UCSD-AML1 (cell line): ENCODE measurements at regions not wholly inside any gene's neighbourhood (a gene's known extent, or its start where the extent isn't known, plus 50 kb on each side); places are given as distances from the start of the nearest gene placed in this dataset.
A peak's percentile ranks its signal among the peaks of the same experiment; 100 is the strongest.

ENCODE experiments used
- DNase-seq: peaks from one replicate; lab custom pipeline; 2025; ENCODE audit not compliant: unreplicated experiment; lab: John Stamatoyannopoulos, UW

GRCh38 chr1:55334797-55335196, 119.6 kb upstream of the USP24 start:
- no peak for DNase-seq

GRCh38 chr1:55334160-55334559, 119.0 kb upstream of the USP24 start:
- DNase-seq = peak; percentile 66

- DNase-seq = peak; percentile 53
Measured at GRCh38 chr1:55333461-55333860, 118.3 kb upstream of the USP24 start.

GRCh38 chr1:55331351-55331750, 116.2 kb upstream of the USP24 start:
- no peak for DNase-seq

GRCh38 chr1:55329808-55330432, 114.8 kb upstream of the USP24 start:
- DNase-seq = no peak

- no peak for DNase-seq
Measured at GRCh38 chr1:55329091-55329490, 113.9 kb upstream of the USP24 start.

- DNase-seq = no peak
Measured at GRCh38 chr1:55326496-55327243, 111.5 kb upstream of the USP24 start.

GRCh38 chr1:55323760-55324159, 108.6 kb upstream of the USP24 start:
- no peak for DNase-seq

GRCh38 chr1:55322842-55323241, 107.7 kb upstream of the USP24 start:
- DNase-seq = no peak

GRCh38 chr1:55321942-55322341, 106.8 kb upstream of the USP24 start:
- DNase-seq = no peak

- DNase-seq = no peak
Measured at GRCh38 chr1:55320891-55321290, 105.7 kb upstream of the USP24 start.

GRCh38 chr1:55318116-55318817, 103.1 kb upstream of the USP24 start:
- DNase-seq = peak; percentile 41

GRCh38 chr1:55317673-55318072, 102.5 kb upstream of the USP24 start:
- DNase-seq = no peak

GRCh38 chr1:55316947-55317662, 101.9 kb upstream of the USP24 start:
- DNase-seq = no peak

GRCh38 chr1:55316502-55316901, 101.3 kb upstream of the USP24 start:
- DNase-seq = no peak

- DNase-seq = no peak
Measured at GRCh38 chr1:55315552-55315951, 100.4 kb upstream of the USP24 start.

GRCh38 chr1:55314740-55315139, 99.6 kb upstream of the USP24 start:
- no peak for DNase-seq

GRCh38 chr1:55313903-55314302, 98.7 kb upstream of the USP24 start:
- DNase-seq = no peak

GRCh38 chr1:55311979-55312378, 96.8 kb upstream of the USP24 start:
- no peak for DNase-seq

GRCh38 chr1:55311057-55311641, 96.0 kb upstream of the USP24 start:
- DNase-seq = no peak

GRCh38 chr1:55310505-55310971, 95.4 kb upstream of the USP24 start:
- peak; percentile 68 for DNase-seq
